Sigmoid colon (tissue), 4 donors: ENCODE measurements at regions not wholly inside any gene's neighbourhood (a gene's known extent, or its start where the extent isn't known, plus 50 kb on each side); places are given as distances from the start of the nearest gene placed in this dataset.

ENCODE experiments used
- POLR2A ChIP-seq, 2 donors: fragments of 450-650 bp; IDR thresholded peaks; one replicate each; pipeline ENCODE4 v1.6.1; 2016; ENCODE audit warnings: antibody characterized with exemption in 2 of 2, mild to moderate bottlenecking in 2 of 2, moderate library complexity in 2 of 2
- POLR2AphosphoS5 ChIP-seq, 4 donors: sonication (generic); formaldehyde crosslinking; IDR thresholded peaks; one replicate each; pipeline ENCODE4 v1.6.1; 2017; ENCODE audit warnings: antibody characterized with exemption in 4 of 4

- TF ChIP-seq POLR2AphosphoS5 (IDR thresholded peaks at IDR 0.05) (no peak), POLR2A (IDR thresholded peaks at IDR 0.05) (no peak)
Measured at GRCh38 chr21:14827468-14827867, 237.3 kb downstream of the NRIP1 start.
